Trophoblast cell (in vitro differentiated cells and primary cell): ENCODE measurements at regions not wholly inside any gene's neighbourhood (a gene's known extent, or its start where the extent isn't known, plus 50 kb on each side); places are given as distances from the start of the nearest gene placed in this dataset.

Experiments used
- DNase-seq, 2 donors: peaks; one replicate each; pipeline ENCODE4 v3.0.0-alpha.2; 2016
- H2AFZ ChIP-seq: 2 replicates; pipeline ENCODE4 v1.6.1; 2013; ENCODE audit warnings: low read length, moderate library complexity, mild to moderate bottlenecking; ENCODE audit not compliant: insufficient read depth, poor library complexity
- H2AK5ac ChIP-seq: 2 replicates; pipeline ENCODE4 v1.6.1; 2013; ENCODE audit warnings: mild to moderate bottlenecking, low read length
- H2BK120ac ChIP-seq: 2 replicates; pipeline ENCODE4 v1.6.1; 2013; ENCODE audit warnings: low read length, mild to moderate bottlenecking, moderate library complexity; ENCODE audit not compliant: insufficient read depth, poor library complexity
- H2BK12ac ChIP-seq: 2 replicates; pipeline ENCODE4 v1.6.1; 2013; ENCODE audit warnings: mild to moderate bottlenecking, low read length, moderate library complexity
- H2BK5ac ChIP-seq: 2 replicates; pipeline ENCODE4 v1.6.1; 2013; ENCODE audit warnings: low read length, low read depth, moderate library complexity, mild to moderate bottlenecking; ENCODE audit not compliant: poor library complexity
- H3K14ac ChIP-seq: 2 replicates; pipeline ENCODE4 v1.6.1; 2013; ENCODE audit warnings: mild to moderate bottlenecking, low read length
- H3K18ac ChIP-seq: 2 replicates; pipeline ENCODE4 v1.6.1; 2013; ENCODE audit warnings: mild to moderate bottlenecking, low read length
- H3K23ac ChIP-seq: 2 replicates; pipeline ENCODE4 v1.6.1; 2013; ENCODE audit warnings: low read length
- H3K27ac ChIP-seq: 2 replicates; pipeline ENCODE4 v1.5.1; 2013; ENCODE audit warnings: low read depth, mild to moderate bottlenecking, inconsistent platforms, low read length, moderate library complexity
- H3K27me3 ChIP-seq: 2 replicates; pipeline ENCODE4 v1.6.1; 2013; ENCODE audit warnings: inconsistent platforms, mild to moderate bottlenecking, low read length, moderate library complexity; ENCODE audit not compliant: insufficient read depth
- H3K36me3 ChIP-seq, 2 experiments: 1 replicate in 1 of 2; 2 replicates in 1 of 2; pipeline ENCODE4 v1.6.1; 2013; ENCODE audit warnings: low read length in 2 of 2, mild to moderate bottlenecking in 2 of 2, moderate library complexity in 1 of 2; ENCODE audit not compliant: insufficient read depth in 2 of 2, control insufficient read depth in 1 of 2
- H3K4ac ChIP-seq: 2 replicates; pipeline ENCODE4 v1.6.1; 2013; ENCODE audit warnings: low read depth, mild to moderate bottlenecking, low read length, moderate library complexity
- H3K4me1 ChIP-seq, 2 experiments: 1 replicate in 1 of 2; 2 replicates in 1 of 2; pipeline ENCODE4 v1.6.1; 2013; ENCODE audit warnings: low read length in 2 of 2, mild to moderate bottlenecking in 2 of 2, moderate library complexity in 1 of 2; ENCODE audit not compliant: insufficient read depth in 2 of 2, control insufficient read depth in 1 of 2
- H3K4me2 ChIP-seq: 2 replicates; pipeline ENCODE4 v1.6.1; 2013; ENCODE audit warnings: inconsistent platforms, mild to moderate bottlenecking, low read length, moderate library complexity
- H3K4me3 ChIP-seq: 2 replicates; pipeline ENCODE4 v1.5.1; 2013; ENCODE audit warnings: mild to moderate bottlenecking, low read depth, low read length, inconsistent platforms
- H3K79me1 ChIP-seq: one replicate; pipeline ENCODE4 v1.6.1; 2013; ENCODE audit warnings: low read length
- H3K79me2 ChIP-seq: 2 replicates; pipeline ENCODE4 v1.6.1; 2013; ENCODE audit warnings: low read length, mild to moderate bottlenecking; ENCODE audit not compliant: control insufficient read depth, insufficient read depth, poor library complexity
- H3K9ac ChIP-seq: 2 replicates; pipeline ENCODE4 v1.6.1; 2013; ENCODE audit warnings: mild to moderate bottlenecking, low read length
- H3K9me3 ChIP-seq: 2 replicates; pipeline ENCODE4 v1.6.1; 2013; ENCODE audit warnings: low read depth, mild to moderate bottlenecking, control low read depth, inconsistent platforms, low read length; ENCODE audit not compliant: insufficient read depth
- H4K12ac ChIP-seq: 2 replicates; pipeline ENCODE4 v1.6.1; 2013; ENCODE audit warnings: low read depth, mild to moderate bottlenecking, low read length, moderate library complexity
- H4K8ac ChIP-seq: 2 replicates; pipeline ENCODE4 v1.6.1; 2013; ENCODE audit warnings: low read depth, mild to moderate bottlenecking, low read length, moderate library complexity
- H4K91ac ChIP-seq: one replicate; pipeline ENCODE4 v1.6.1; 2013; ENCODE audit warnings: low read depth, mild to moderate bottlenecking, low read length, moderate library complexity
- WGBS: extraction: QIAGEN DNeasy Blood & Tissue Kit; methylation state at CpG from one replicate; pipeline ENCODE4 v1.1.7; 2013; ENCODE audit warnings: missing lambda C conversion rate; ENCODE audit not compliant: insufficient read length, insufficient coverage; ENCODE audit errors: extremely low coverage; 5-methylcytosine and 5-hydroxymethylcytosine counted together

- Histone ChIP-seq H2BK12ac (no peak overlapping the region), H2BK120ac (no peak overlapping the region), H2AK5ac (no peak overlapping the region), H4K91ac (no peak overlapping the region), H3K4me3 (no peak overlapping the region), H3K27ac (no peak overlapping the region), H3K4me2 (no peak overlapping the region), H3K18ac (no peak overlapping the region), H3K9ac (no peak overlapping the region), H3K9me3 (no peaks in the 10 kb centered on the region), H3K36me3 (no peaks in the 10 kb centered on the region), H4K12ac (no peak overlapping the region), H3K4ac (no peak overlapping the region), H3K79me1 (no peaks in the 10 kb centered on the region), H3K79me2 (no peaks in the 10 kb centered on the region), H3K23ac (no peak overlapping the region), H2AFZ (no peak overlapping the region), H3K14ac (no peak overlapping the region), H3K27me3 (no peaks in the 10 kb centered on the region), H3K4me1 (no peaks in the 10 kb centered on the region), H4K8ac (no peak overlapping the region), H2BK5ac (no peak overlapping the region)
- DNase-seq: no peak
- WGBS: no CpG with 5 or more reads among the region's 4 CpGs
These were observed 116.0 kb upstream of the HABP2 start for GRCh38 chr10:113436851-113437250.

DNA sequence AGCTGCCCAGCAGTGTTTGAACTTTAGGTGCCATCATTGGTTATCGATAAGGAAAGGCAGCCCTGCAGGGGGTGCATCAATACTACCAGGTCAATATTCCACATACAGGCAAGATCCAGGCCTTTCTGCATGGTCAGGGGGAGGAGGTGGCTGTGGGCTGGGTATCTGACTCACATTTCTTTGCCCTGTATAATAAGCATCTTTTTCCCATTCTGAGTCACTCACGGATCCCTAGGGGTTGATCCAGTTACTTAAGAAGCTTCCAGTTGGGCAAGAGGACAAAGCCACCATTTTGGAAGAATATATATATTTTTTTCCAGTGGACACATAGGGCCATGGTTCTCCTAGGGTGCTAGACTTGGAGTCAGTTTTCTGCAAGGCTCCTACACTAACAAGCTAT, 114.2 kb upstream of the HABP2 start:
- H3K4ac ChIP-seq: no peak overlapping the region
- H2BK12ac ChIP-seq: no peak overlapping the region
- WGBS: no CpG with 5 or more reads among the region's 2 CpGs
- no peaks in the 10 kb centered on the region for H3K9me3 ChIP-seq
- no peak overlapping the region for H2BK120ac ChIP-seq
- H3K79me2 ChIP-seq: no peaks in the 10 kb centered on the region
- no peak overlapping the region for H3K14ac ChIP-seq
- no peak overlapping the region for H2AK5ac ChIP-seq
- no peak overlapping the region for H3K27ac ChIP-seq
- DNase-seq: peak in 1 of 2 donors; percentile 31
- no peaks in the 10 kb centered on the region for H3K27me3 ChIP-seq
- no peak overlapping the region for H3K4me2 ChIP-seq
- no peak overlapping the region for H3K4me3 ChIP-seq
- no peak overlapping the region for H4K91ac ChIP-seq
- H4K8ac ChIP-seq: no peak overlapping the region
- H3K36me3 ChIP-seq: no peaks in the 10 kb centered on the region
- H3K23ac ChIP-seq: no peak overlapping the region
- H3K18ac ChIP-seq: no peak overlapping the region
- H3K9ac ChIP-seq: no peak overlapping the region
- no peak overlapping the region for H2BK5ac ChIP-seq
- no peaks in the 10 kb centered on the region for H3K4me1 ChIP-seq
- no peaks in the 10 kb centered on the region for H3K79me1 ChIP-seq
- no peak overlapping the region for H2AFZ ChIP-seq
- no peak overlapping the region for H4K12ac ChIP-seq

- Histone ChIP-seq H3K4me2 (no peak overlapping the region), H3K79me2 (no peaks in the 10 kb centered on the region), H3K14ac (no peak overlapping the region), H2AFZ (no peak overlapping the region), H3K23ac (no peak overlapping the region), H3K36me3 (no peaks in the 10 kb centered on the region), H2BK12ac (no peak overlapping the region), H3K9ac (no peak overlapping the region), H3K9me3 (no peaks in the 10 kb centered on the region), H2AK5ac (no peak overlapping the region), H3K27ac (no peak overlapping the region), H3K18ac (no peak overlapping the region), H2BK120ac (no peak overlapping the region), H3K4ac (no peak overlapping the region), H3K79me1 (no peaks in the 10 kb centered on the region), H4K91ac (no peak overlapping the region), H4K8ac (no peak overlapping the region), H2BK5ac (no peak overlapping the region), H3K4me1 (no peaks in the 10 kb centered on the region), H3K27me3 (no peaks in the 10 kb centered on the region), H4K12ac (no peak overlapping the region), H3K4me3 (no peak overlapping the region)
- no CpG with 5 or more reads among the region's 6 CpGs for WGBS
- DNase-seq: no peak
These were observed 111.6 kb upstream of the HABP2 start for GRCh38 chr10:113441220-113441619.

DNA sequence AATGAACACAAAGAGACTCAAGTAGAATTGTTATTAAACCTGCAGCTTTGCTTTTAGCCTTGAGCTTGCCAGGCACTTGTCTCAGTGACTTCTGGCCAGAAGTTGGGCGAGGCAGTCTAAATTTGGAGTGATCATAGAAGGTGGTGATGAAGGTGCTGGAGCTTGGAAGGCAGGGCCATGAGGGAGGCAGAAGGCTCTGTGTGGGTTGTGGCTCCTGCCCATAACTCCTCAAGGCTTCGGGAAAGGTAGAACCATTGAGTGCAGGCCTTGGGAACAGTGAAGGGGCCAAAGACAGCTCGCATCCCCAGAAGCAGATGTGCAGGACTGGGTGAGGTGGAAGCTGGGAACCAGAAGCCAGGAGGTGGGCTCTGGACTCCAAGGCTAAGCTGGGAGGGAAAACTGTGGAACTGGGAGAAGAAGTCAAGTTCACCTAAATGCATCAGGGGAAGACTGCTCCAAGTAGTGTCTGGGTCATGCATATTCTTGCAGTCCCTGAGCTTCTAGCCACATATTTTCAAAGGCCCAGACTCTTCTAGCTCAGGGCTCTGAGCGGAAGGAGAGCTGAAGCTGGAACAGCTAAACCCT, 111.1 kb upstream of the HABP2 start:
- Histone ChIP-seq H3K4me2 (no peak overlapping the region), H3K79me1 (no peaks in the 10 kb centered on the region), H3K23ac (no peak overlapping the region), H3K9me3 (no peaks in the 10 kb centered on the region), H3K79me2 (no peaks in the 10 kb centered on the region), H2BK5ac (no peak overlapping the region), H3K36me3 (no peaks in the 10 kb centered on the region), H2AK5ac (no peak overlapping the region), H3K14ac (no peak overlapping the region), H3K27me3 (no peaks in the 10 kb centered on the region), H3K4ac (no peak overlapping the region), H2BK12ac (no peak overlapping the region), H2BK120ac (no peak overlapping the region), H4K8ac (no peak overlapping the region), H4K12ac (no peak overlapping the region), H4K91ac (no peak overlapping the region), H3K4me3 (no peak overlapping the region), H3K27ac (no peak overlapping the region), H3K18ac (no peak overlapping the region), H2AFZ (no peak overlapping the region), H3K4me1 (no peaks in the 10 kb centered on the region), H3K9ac (no peak overlapping the region)
- no peak for DNase-seq
- WGBS: no CpG with 5 or more reads among the region's 4 CpGs
